Activated T-cell treated with anti-CD3 and anti-CD28 coated beads, Interleukin-2, amount 50 U/mL, for 24 hours (primary cell): ENCODE measurements at regions not wholly inside any gene's neighbourhood (a gene's known extent, or its start where the extent isn't known, plus 50 kb on each side); places are given as distances from the start of the nearest gene placed in this dataset.

Source experiments
- DNase-seq: peaks from one replicate; pipeline ENCODE4 v3.0.0-alpha.2; 2020
- H3K27ac Mint-ChIP-seq: 2 replicates; pipeline ENCODE4 v1.8.0; 2020; ENCODE audit warnings: mild to moderate bottlenecking, mixed read lengths
- H3K27me3 Mint-ChIP-seq: 2 replicates; pipeline ENCODE4 v1.8.0; 2020; ENCODE audit warnings: mixed read lengths
- H3K36me3 Mint-ChIP-seq: 2 replicates; pipeline ENCODE4 v1.8.0; 2020; ENCODE audit warnings: low read depth, mixed read lengths
- H3K4me1 Mint-ChIP-seq: 2 replicates; pipeline ENCODE4 v1.8.0; 2020; ENCODE audit warnings: low read depth, mixed read lengths
- H3K4me3 Mint-ChIP-seq: 2 replicates; pipeline ENCODE4 v1.8.0; 2020; ENCODE audit warnings: mild to moderate bottlenecking, moderate library complexity, mixed read lengths
- H3K9me3 Mint-ChIP-seq: 2 replicates; pipeline ENCODE4 v1.8.0; 2020; ENCODE audit warnings: mixed read lengths

DNA sequence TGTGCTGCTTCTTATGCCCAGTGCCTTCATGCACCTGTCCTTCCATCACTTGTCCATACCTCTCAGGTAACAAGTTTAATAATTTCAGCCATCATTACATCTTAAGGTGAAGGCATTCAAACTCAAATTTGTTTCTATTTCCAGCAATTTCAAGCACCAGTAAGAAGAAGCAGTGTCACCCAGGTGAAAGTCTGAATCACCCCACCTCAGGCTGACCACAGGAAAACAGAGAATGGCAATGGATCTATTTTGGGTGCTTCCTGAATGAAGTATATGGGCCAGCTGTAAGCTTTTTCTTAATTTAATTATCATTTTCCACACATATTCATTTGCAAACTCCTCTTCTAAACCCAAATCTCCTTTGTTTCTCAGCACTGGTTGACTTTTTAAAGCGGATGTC, 372.7 kb upstream of the SOX11 start:
- Mint-ChIP-seq H3K4me1 (no peaks in the 10 kb centered on the region), H3K27me3 (no peaks in the 10 kb centered on the region), H3K36me3 (no peaks in the 10 kb centered on the region), H3K4me3 (no peak overlapping the region), H3K9me3 (peaks cover 3% of the 10 kb centered on the region), H3K27ac (no peak overlapping the region)
- no peak for DNase-seq

DNA sequence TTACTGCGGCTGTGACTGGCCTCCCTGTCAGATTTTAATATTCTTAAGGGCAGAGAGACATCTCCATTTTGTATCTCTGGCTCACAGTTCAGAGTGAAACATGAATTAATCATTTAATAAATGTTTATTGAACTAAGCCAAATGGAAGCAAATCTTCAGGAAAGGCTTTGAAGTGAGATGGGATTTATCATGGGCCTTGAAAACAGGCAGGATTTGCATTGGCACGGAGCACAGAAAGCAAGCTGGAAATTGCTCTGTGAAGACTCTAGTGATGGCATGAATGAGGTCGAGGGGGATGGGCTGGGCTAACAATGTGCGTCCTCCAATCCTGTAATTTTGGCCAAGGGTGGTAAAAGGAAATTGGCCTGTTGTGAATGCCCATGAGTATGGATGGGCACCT, 369.8 kb upstream of the SOX11 start:
- no peaks in the 10 kb centered on the region for H3K36me3 Mint-ChIP-seq
- no peak overlapping the region for H3K27ac Mint-ChIP-seq
- no peaks in the 10 kb centered on the region for H3K27me3 Mint-ChIP-seq
- H3K9me3 Mint-ChIP-seq: peaks cover 3% of the 10 kb centered on the region
- DNase-seq: no peak
- no peak overlapping the region for H3K4me3 Mint-ChIP-seq
- H3K4me1 Mint-ChIP-seq: no peaks in the 10 kb centered on the region

- Mint-ChIP-seq H3K4me3 (no peak overlapping the region), H3K36me3 (no peaks in the 10 kb centered on the region), H3K9me3 (peaks cover 3% of the 10 kb centered on the region), H3K27ac (no peak overlapping the region), H3K4me1 (no peaks in the 10 kb centered on the region), H3K27me3 (no peaks in the 10 kb centered on the region)
- DNase-seq: no peak
Measured at GRCh38 chr2:5325523-5325922, 366.7 kb upstream of the SOX11 start.

- Mint-ChIP-seq H3K4me1 (no peaks in the 10 kb centered on the region), H3K27me3 (no peaks in the 10 kb centered on the region), H3K4me3 (no peak overlapping the region), H3K9me3 (no peaks in the 10 kb centered on the region), H3K27ac (no peak overlapping the region), H3K36me3 (no peaks in the 10 kb centered on the region)
- no peak for DNase-seq
Measured at GRCh38 chr2:5328826-5329225, 363.4 kb upstream of the SOX11 start.

- no peak for DNase-seq
- no peak overlapping the region for H3K27ac Mint-ChIP-seq
- H3K9me3 Mint-ChIP-seq: peaks cover 2% of the 10 kb centered on the region
- H3K4me3 Mint-ChIP-seq: no peak overlapping the region
- H3K4me1 Mint-ChIP-seq: no peaks in the 10 kb centered on the region
- H3K36me3 Mint-ChIP-seq: no peaks in the 10 kb centered on the region
- H3K27me3 Mint-ChIP-seq: no peaks in the 10 kb centered on the region
Measured at GRCh38 chr2:5329763-5330162, 362.4 kb upstream of the SOX11 start.

DNA sequence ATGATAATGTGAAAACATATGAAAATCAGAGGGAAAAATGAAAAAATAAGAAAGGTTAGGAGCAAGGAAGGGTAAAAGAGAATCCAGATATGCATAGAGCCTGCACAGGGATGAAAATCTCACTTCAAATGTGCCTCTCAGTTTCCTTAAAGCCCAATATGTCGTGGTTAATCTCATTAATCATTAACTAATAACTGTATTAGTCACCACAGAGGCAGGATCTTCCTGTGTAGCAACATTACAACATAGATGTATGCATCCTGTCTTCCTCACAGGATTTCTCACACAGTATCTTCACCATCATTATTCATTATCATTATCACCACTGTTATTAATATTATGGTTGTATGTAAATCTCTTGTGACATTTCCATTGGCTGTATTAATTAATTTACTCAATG, 361.2 kb upstream of the SOX11 start:
- Mint-ChIP-seq H3K9me3 (peaks cover 2% of the 10 kb centered on the region), H3K27ac (no peak overlapping the region), H3K27me3 (no peaks in the 10 kb centered on the region), H3K36me3 (no peaks in the 10 kb centered on the region), H3K4me1 (no peaks in the 10 kb centered on the region), H3K4me3 (no peak overlapping the region)
- DNase-seq: no peak

DNA sequence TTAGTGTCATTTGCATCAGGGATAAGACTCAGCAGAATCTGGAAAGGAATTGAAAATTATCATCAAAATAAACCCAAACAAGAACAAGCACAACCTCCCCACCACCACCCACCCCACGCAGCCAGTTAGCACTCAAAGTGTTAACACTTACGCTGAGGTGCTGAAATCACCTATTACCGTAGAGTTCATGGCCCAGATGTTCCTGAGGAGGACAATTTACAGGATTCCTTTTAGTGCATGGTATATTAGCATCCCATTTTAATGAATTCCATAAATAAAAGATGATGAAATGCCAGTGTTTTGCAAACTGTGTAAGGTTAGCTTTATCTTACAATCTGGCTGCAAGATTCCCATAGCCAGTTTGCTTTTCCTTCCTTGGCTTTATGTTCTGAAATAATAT, 359.3 kb upstream of the SOX11 start:
- Mint-ChIP-seq H3K9me3 (peaks cover 2% of the 10 kb centered on the region), H3K4me3 (no peak overlapping the region), H3K36me3 (no peaks in the 10 kb centered on the region), H3K27ac (no peak overlapping the region), H3K4me1 (no peaks in the 10 kb centered on the region), H3K27me3 (no peaks in the 10 kb centered on the region)
- DNase-seq: no peak

- H3K27me3 Mint-ChIP-seq: no peaks in the 10 kb centered on the region
- no peaks in the 10 kb centered on the region for H3K4me1 Mint-ChIP-seq
- no peak overlapping the region for H3K27ac Mint-ChIP-seq
- peaks cover 5% of the 10 kb centered on the region for H3K9me3 Mint-ChIP-seq
- H3K4me3 Mint-ChIP-seq: no peak overlapping the region
- H3K36me3 Mint-ChIP-seq: no peaks in the 10 kb centered on the region
- DNase-seq: no peak
Measured at GRCh38 chr2:5339473-5339872, 352.7 kb upstream of the SOX11 start.

DNA sequence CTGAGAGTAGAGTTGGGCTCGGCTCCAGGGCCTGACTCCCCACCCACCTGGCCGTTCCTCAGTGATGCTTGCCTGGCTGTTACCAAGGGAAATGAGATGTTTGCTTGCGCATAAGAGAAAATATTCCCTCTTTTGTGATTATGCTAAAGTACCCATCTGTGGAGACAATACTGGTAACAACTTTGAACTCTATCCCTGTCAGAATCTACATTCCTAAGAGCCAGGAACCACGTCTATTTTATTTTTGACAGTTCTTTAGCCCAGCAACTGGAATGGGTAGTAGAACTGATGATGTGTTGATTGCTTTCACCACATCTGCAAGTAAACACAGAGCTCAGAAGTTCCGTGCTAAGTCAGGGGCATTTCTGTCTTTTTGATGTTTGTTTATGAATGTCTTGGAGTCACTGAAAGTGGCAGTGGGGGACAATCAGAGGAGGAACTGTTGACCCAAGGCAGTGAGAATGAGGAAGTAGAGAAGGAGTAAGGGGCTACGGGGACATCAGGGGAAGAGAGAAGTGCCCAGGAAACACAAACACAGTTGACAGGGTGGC, 348.3 kb upstream of the SOX11 start:
- peaks cover 5% of the 10 kb centered on the region for H3K9me3 Mint-ChIP-seq
- no peak overlapping the region for H3K27ac Mint-ChIP-seq
- H3K27me3 Mint-ChIP-seq: no peaks in the 10 kb centered on the region
- H3K4me3 Mint-ChIP-seq: no peak overlapping the region
- no peaks in the 10 kb centered on the region for H3K36me3 Mint-ChIP-seq
- no peaks in the 10 kb centered on the region for H3K4me1 Mint-ChIP-seq
- DNase-seq: no peak

DNA sequence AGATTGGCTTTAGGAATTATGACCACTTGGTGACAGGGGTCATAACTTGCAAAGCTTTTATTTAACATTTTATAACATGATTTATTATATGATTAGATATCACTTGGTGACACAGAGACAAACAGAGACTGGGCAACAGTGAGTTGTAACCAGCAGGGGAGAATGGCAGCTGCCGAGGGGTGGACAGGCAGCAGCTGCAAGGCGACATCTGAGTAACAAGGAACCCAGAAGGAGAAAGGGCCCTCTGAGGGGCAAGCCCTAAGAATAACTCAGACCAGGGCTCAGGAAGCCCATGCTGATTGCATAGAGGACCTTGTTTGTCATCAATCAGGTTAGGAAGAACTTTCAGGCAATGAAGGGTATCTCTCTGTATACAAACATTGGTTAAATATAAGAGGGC, 339.9 kb upstream of the SOX11 start:
- H3K4me1 Mint-ChIP-seq: no peaks in the 10 kb centered on the region
- no peak overlapping the region for H3K27ac Mint-ChIP-seq
- no peaks in the 10 kb centered on the region for H3K27me3 Mint-ChIP-seq
- no peaks in the 10 kb centered on the region for H3K36me3 Mint-ChIP-seq
- no peak for DNase-seq
- no peaks in the 10 kb centered on the region for H3K9me3 Mint-ChIP-seq
- no peak overlapping the region for H3K4me3 Mint-ChIP-seq

- no peaks in the 10 kb centered on the region for H3K27me3 Mint-ChIP-seq
- H3K27ac Mint-ChIP-seq: no peak overlapping the region
- no peaks in the 10 kb centered on the region for H3K4me1 Mint-ChIP-seq
- H3K9me3 Mint-ChIP-seq: no peaks in the 10 kb centered on the region
- no peak overlapping the region for H3K4me3 Mint-ChIP-seq
- DNase-seq: no peak
- no peaks in the 10 kb centered on the region for H3K36me3 Mint-ChIP-seq
Measured at GRCh38 chr2:5353565-5353964, 338.6 kb upstream of the SOX11 start.

DNA sequence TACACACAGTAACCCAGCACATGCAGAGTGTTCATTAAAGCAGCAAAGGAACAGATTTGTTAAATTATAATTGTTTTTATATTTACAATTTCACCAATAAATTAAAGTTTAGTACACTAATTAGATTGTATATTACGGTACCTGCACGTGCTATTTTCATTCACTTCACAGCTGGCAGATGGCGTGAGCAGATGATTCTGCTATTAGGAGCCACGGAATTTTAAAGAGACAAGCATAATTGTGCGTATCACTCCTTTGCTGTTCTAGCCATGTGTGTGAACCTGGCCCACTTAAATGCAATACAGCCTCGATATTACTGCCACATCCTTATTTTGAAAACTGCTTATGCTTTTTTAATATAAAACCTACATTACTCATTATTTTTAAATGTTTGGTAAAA, 332.8 kb upstream of the SOX11 start:
- no peaks in the 10 kb centered on the region for H3K36me3 Mint-ChIP-seq
- H3K27ac Mint-ChIP-seq: no peak overlapping the region
- H3K4me1 Mint-ChIP-seq: no peaks in the 10 kb centered on the region
- no peak overlapping the region for H3K4me3 Mint-ChIP-seq
- DNase-seq: no peak
- no peaks in the 10 kb centered on the region for H3K27me3 Mint-ChIP-seq
- peaks cover 2% of the 10 kb centered on the region for H3K9me3 Mint-ChIP-seq

DNA sequence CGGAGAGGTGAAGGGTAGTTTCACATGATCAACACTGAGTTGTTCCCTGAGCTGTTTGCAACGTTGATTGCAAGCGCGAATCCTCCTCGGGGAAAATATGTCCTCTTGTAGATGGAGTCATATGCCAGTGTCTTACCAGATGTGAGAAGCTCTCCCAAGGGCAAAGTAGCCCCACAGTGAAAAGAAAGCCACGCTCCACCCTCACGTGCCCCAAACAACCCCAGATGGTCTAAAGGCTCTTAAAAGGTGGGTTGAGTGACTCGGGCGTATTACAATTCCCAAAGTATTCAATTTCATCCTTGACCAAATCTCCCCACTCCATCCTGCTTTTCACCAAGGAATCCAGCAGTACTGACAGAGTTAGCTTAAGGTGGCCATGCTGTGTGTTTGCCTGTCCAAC, 332.1 kb upstream of the SOX11 start:
- Mint-ChIP-seq H3K4me1 (no peaks in the 10 kb centered on the region), H3K27me3 (no peaks in the 10 kb centered on the region), H3K36me3 (no peaks in the 10 kb centered on the region), H3K9me3 (peaks cover 2% of the 10 kb centered on the region), H3K4me3 (no peak overlapping the region), H3K27ac (no peak overlapping the region)
- DNase-seq: no peak

- Mint-ChIP-seq H3K36me3 (no peaks in the 10 kb centered on the region), H3K4me1 (no peaks in the 10 kb centered on the region), H3K27me3 (no peaks in the 10 kb centered on the region), H3K27ac (no peak overlapping the region), H3K9me3 (no peaks in the 10 kb centered on the region), H3K4me3 (no peak overlapping the region)
- no peak for DNase-seq
Measured at GRCh38 chr2:5364361-5364760, 327.8 kb upstream of the SOX11 start.

DNA sequence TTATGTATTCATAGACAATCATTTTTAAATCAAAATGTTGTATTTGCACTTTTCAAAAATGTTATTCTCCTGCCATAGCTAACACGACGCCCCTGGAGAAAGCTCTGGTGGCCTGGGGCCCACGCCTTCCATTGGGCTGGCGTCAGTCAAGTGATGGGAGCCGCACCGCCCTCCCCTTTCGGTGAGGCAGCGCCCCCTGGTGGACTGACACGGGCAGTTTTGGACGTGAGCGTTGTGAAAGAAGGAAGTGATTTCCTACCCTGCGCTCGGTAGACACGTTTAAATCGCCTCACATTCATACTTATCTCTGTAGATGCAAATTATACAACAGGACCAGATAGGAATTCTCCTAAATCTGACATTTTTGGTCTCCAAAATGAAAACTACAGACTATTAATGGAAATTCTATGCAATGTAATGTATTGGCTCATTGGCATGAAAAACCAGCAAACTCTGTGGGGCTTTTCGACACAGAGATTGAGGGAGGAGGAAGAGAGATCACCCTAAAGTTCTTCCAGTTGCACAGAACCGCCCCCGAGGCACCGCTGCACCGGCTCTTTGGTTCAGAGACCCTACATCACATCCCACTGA, 326.2 kb upstream of the SOX11 start:
- no peaks in the 10 kb centered on the region for H3K9me3 Mint-ChIP-seq
- H3K27me3 Mint-ChIP-seq: no peaks in the 10 kb centered on the region
- no peak overlapping the region for H3K4me3 Mint-ChIP-seq
- H3K27ac Mint-ChIP-seq: no peak overlapping the region
- no peaks in the 10 kb centered on the region for H3K36me3 Mint-ChIP-seq
- no peaks in the 10 kb centered on the region for H3K4me1 Mint-ChIP-seq
- DNase-seq: peak; percentile 50

DNA sequence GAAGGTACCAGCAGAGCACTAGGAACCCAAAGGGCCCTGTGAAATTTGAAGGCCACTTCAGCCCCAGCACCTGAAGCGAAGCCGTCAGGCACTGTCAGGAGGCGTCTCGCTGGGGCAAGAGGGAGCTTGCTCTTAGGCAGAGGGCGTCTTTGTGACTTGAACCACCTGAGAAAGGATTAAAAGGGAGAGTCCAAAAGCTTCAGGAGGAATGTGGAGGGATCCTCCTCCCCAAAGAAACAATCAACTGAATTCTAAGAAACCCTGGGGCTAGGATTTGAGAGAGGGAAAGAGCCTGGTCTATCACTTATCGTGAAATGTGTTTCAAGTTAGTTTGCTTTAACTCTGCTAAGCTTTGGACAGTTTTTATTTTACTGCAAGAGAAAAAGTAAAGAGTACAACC, 324.9 kb upstream of the SOX11 start:
- Mint-ChIP-seq H3K36me3 (no peaks in the 10 kb centered on the region), H3K27ac (no peak overlapping the region), H3K4me3 (no peak overlapping the region), H3K9me3 (no peaks in the 10 kb centered on the region), H3K4me1 (no peaks in the 10 kb centered on the region), H3K27me3 (no peaks in the 10 kb centered on the region)
- DNase-seq: no peak
